SKM-1 treated with dmso at 0.1 percent for 144 hours (cell line): ENCODE measurements at regions not wholly inside any gene's neighbourhood (a gene's known extent, or its start where the extent isn't known, plus 50 kb on each side); places are given as distances from the start of the nearest gene placed in this dataset.

Experiments
- DNase-seq: peaks from one replicate; lab custom pipeline; 2025; ENCODE audit not compliant: unreplicated experiment; lab: John Stamatoyannopoulos, UW

DNA sequence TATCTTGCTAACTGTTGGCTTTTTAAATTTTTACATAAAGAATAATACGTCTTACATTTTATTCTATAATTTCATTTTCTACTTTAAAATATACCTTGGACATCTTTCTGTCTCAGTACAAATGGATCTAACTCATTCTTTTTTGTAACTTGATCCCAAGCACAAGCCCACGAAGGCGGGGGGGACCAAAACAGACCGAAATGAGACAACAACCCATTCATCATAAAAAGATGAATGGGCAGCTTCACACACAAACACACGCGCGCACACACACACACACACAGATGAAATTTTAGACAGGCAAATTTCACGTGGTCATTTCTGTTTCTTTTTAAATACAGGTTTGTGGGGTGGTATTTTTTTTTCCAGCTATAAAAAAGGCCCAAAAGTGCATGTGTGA lies 271.3 kb upstream of the TOPAZ1 start:
- no peak for DNase-seq

DNA sequence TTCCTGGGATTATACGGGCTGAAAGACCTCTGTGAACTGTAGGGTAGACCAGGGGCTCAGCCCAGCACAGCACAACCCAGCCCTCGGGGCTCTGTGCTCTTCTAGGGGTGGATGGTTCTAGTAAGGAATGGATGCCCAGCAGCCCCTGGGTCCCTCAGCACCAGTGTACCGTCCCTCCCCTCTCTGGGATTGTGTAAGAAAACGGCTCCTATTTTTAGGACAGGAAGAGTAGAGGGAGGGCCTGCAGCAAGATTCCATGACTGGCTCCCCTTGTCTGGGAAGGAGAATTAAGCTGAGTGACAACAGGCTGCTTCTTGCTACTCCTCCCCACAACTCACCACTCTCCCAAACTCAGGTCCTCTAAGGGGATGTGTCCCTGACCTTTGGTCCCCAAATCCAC lies 270.8 kb upstream of the TOPAZ1 start:
- no peak for DNase-seq

DNA sequence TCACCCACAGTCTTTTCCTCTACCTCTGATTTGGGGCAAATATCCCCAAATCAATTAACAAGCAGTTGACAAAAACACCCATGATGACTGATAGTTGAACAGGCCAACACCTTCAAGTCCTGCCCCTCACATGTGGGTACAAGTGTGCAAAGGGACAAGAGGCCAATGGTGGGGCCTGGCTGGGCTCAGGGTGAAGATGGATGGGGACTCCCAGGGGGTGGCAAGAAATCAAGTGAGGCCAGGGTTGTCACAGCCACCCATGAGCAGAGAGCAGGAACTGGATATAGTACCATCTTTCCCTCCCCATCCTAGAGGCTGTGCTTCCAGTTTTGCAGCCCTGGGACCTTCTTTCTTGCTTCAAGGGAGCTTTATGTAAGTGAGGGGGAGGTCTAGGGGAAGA lies 270.2 kb upstream of the TOPAZ1 start:
- no peak for DNase-seq

DNA sequence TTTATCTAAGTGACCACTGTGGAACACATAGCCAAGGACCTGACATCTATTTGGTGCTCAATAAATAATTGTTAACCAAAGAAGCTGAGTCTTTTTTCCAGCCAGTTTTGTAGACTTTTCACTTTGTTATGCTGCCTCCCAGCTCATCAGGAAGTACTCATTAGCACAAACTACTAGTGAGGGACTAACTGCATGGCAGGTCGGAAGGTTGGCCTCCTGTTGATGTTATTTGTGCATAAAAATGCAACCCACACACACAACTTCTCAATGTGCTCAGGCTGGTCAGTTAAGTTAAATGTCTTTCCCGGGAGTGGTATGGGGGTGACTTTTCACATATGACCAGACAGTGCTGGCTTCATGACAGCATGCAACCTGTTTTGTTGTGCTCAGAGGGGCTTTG lies 263.0 kb upstream of the TOPAZ1 start:
- DNase-seq: no peak

DNA sequence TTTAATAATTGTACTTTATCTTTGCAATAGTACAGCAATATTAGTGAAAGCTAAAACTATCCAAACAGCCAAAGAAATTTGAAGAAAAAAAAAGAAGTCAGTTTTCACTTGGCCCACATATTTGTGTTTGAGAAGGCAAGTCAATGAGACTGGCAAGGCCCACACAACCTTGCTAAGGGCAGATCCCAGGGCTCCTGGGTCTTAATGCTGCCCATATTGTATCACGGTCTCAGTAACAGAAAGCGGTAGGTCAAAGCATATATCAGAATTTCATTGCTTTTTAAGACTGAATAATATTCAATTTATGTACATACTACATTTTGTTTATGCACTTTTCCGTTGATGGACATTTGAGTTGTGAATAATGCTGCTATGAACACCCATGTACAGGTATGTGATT lies 262.0 kb upstream of the TOPAZ1 start:
- DNase-seq: no peak

DNA sequence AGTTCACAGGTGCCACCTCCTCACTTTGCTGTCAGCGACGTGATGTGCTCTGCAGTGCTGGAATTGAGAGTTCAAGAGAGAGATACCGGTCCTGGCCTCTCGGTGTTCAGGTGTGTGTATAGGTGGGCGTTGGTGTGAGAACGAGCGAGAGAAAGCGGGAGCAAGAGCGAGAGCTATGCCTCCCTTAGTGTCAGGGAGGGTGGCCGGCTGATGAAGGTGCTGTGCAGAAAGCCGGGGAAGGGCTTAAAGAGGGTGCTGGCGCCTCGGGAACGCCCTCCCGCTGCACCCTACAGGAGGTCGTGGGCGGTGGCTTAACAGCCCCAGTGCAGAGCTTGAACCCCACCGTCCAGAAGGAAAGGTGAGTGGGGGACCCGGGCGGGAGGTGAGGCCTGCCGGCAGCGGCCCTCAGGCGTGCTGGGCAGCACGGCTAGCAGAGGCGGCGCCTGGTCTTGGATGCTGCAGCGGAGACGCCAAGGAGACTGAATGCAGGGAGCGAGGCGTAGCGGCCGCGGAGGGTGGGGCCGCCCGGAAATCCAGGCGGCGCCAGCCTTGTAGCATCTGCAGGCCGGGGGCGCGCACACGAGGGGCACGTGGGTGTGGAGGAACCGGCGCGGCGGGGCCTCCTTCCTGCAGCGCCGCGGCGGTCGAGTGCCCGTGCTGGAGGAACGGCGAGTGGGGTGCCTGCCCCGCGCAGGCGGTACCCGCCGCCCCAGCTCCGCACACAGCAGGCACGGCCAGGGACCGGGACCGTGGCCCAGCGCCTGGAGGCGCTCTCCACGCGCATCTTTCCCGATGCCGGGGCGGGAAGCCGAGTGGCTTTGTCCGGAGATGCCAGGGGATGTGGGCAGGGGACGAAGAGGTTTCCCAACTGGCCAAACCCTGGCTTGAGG lies 246.8 kb upstream of the TOPAZ1 start:
- DNase-seq: no peak

DNA sequence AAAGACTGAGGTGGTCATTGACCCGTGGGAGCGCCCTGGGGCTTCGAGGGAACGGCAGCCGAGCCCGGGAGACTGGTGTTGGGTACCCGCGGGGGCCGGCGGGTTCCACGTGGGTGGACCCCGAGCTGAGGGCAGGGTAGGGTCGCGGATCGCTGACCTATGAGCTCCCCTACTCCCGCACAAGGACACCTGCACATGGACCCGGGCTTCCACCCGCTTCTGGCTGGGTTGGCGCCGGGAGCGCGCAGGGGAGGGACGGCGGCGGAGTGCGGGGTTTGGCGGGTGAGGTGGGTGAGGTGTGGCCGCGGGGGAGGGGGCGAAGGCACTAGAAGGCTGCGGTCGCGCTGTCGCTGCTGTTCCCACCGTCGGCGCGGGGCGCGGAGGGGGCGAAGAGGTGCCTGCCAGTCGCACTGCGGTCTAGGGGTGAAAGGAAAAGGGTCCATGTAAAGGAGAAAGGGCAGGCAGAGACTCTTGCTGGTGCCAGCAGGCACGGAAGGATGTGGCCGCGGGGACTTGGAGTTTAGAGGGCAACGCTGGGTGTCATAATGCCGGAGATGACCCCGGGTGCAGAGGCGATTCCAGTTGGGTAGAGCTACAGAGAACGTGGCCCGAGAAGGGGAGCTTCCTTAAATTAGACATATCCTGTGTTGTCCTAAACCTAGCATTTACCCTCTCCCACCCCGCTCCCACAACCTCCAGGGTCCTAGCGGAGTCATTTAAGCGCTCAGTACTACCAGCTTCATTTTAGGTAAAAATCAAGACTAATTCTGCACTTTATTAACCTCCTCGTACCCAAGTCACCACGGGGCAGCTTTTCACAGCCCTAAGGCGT lies 245.9 kb upstream of the TOPAZ1 start:
- DNase-seq: no peak

DNA sequence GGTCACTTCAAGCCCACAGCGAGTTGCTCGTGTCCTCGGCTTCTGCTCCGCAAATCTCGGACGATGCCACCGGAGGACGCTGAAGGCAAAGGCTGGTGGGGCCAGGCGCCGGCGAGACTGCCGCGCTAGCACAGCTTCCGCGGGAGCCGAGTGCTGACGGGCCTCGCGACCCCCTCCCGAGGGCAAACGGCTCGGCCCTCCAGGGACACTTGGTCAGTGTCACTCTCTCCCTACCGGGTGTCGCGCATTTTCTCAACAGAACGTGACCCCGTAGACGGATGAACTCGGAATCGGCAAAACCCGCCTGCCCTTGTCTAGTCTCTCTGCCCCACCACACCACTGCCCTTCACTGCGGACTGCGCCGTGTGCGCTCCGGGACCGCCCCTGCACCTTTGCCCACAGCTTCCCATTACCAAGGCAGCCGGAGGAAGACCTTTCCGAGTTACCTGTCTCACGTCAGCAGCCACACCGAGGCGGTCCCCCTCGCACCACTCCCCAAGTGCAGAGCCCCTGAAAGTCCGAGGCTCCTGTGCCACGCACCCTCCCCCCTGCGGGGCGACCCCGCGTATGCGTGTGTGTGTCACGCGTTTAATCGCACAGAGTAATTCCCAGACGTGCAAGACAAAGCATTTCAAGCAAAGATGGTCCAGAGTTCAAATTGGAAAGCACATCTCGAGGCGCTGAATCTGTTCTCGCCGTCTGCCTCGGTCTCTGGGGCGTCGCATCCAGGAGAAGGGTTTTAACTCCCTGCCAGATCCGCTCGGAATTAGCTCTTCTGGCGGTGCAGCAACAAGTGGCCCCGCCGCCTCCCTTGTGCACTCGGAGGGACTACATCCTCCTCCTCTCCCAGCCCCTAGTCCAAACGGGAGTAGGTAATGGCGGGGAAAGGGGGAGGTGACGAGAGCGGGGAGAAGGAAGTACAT lies 245.0 kb upstream of the TOPAZ1 start:
- no peak for DNase-seq

DNA sequence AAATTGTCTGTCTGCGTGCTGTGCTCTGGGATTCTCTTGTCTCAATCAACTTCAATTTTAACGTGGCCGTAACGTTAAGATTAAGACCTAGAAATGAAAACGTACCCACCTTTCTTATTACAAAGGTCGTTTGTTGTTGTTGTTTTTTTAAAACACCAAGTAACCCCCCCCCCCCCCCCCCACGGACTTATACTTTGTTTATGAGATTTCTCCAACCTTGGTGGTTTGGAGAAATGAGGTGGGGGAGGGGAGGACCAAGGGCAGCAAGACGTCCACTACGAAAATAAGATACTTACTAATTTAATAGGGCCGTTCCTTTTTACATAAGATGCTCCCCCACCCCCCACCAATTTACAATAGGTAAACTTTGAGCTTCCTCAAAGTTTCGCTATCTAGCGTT lies 244.4 kb upstream of the TOPAZ1 start:
- no peak for DNase-seq

DNA sequence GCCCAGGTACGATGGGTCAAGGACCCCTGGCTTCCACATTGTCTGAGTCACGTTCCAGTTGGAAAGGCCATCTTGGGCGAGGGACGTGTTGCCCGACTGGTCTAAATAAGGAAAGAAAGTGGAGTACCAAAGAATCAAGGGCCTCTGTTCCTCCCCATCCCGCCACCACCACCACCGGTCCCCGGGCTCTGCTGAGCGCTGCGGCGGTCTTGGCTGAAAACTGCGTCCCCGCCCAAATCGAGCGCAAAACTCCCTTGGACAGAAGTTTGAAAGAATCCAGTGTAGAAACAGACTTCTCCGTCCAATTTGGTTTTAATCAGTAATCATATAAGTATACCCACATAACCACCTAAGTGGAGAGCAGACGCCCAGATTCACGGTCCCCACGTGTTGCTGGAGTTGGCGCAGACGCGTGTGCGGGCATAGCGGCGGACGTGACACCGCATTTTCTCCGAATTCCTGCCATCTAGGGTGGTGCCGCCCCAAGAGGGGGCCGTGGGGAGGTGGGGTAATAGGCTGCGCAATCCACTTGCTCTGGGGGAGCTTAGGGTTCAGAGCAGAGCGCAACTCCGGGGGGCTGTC lies 243.8 kb upstream of the TOPAZ1 start:
- no peak for DNase-seq

DNA sequence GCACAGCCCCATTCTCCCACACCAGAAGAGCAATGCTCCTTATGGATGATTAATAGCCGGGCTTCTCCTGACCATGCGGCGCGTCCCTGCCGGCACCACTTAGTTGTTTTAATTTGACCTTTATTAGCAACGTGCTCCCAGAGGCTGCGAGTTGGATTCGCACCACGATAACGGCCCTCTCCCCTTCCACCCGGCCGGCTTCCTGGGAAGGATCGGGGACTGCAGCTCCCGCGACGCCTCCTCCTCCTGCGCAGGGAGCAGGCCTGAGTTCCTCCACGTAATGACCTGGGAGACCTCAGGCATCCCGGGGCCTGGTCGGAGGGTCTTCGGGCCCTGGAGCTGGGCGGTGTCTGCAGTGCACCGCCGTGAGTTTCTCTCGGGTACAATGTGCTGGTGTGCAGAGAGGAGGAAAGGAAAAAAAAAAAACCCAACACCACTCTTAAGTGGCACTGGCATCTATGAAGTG lies 243.3 kb upstream of the TOPAZ1 start:
- no peak for DNase-seq

DNA sequence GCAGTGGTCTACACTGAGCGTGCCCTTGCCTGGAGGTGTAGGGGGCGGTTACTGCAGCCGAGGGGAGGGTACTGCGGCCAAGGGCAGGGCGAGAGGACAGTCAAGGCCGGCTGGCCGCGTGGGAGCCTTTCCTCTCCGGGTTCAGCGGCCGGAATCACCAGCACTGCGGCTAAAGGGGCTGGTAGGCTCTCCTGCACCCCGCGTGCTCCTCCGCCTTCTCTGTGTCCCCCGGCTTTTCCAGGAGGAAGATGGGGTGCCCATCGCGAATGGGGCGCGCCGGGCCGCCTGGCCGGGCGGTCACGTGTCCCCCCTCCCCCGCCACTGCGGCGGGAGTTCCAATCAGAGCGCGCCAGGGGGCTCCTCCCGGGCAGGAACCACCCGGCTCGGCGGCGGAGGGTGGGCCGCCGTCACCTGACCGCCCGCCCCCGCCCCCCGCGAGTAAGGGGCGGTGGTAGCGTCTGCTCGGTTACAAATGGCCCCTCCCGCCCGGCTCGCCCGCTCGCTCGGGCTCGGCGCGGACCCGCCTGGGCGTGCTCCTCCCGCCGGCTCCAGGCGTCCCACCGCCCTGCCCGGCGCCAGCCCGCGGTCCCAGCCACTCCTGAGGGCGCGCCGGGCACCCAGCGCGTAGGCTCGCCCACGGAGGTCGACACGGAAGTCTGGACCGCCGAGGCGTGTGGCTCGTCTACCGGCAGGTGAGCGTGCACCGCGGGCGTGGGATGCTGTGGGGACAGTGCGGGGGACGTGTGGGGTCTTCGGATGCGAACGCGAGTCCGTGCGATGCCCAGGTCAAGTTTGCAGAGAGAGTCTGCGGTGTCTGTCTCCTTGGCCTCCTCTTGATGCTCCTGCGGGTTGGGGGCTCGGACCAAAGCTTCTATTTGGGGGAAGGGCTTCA lies 242.6 kb upstream of the TOPAZ1 start:
- DNase-seq: no peak

DNA sequence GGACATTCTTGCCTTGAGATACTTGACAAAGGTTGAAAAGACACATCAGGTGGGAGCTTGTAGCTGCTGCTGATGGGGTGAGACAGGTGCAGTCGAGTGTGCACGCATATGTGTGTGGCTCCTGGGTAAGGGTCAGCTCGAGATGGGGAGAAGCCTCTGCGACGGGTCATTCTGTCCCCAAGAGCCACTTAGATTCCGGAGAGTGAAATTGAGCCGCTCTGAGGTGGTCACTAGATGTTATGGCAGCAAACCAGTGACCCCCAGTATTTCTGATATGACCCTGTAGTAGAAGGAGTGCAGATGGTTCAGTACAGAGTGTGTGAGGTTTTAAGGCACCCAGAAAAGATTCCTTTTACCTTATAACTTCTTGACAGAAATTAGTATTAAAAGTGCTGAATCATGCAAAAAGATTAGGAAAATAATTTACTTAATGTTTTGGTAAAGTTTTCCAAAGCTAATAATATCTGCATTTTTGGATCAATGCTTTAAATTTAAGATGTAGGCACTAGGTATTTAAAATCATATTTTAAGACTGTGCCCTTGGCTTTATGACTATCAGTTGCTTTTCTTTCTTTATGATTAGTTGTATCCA lies 241.9 kb upstream of the TOPAZ1 start:
- DNase-seq: no peak

DNA sequence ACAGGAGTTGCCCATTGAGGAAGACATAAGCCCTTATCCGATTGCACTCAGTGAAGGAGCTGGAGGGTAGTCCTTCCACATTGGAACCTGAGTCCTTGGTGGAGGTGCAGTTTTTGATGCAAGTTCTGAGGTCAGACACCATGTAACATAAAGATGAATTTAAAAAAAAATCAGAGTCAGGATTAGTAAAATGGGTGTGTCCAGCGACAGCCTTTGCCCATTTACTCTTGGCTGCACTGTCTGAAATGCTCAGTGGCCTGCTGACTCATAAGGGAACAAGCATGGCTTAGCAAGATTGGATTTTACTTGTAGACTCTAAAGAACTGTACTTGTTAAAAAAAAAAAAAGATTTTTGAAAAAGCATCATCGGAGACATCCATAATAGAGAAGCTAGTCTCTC lies 241.1 kb upstream of the TOPAZ1 start:
- no peak for DNase-seq

DNA sequence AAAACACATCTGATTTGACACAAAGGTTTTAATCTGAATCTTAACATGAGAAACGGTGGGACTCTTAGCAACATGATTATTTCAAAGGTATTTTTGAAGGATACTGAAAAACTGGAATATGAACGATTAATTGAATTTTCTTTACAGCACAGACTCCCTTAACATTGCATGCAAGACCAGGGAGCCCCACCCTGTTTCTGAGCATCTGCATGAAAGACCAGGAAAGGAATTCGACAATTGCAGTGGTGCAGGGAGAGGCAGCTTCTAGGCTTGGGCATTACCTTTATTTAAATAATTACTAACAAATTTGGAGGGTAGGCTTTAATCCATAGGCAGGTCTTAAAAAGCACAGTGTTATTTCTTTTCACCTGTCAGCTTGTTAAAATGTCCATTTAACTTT lies 240.6 kb upstream of the TOPAZ1 start:
- no peak for DNase-seq

DNA sequence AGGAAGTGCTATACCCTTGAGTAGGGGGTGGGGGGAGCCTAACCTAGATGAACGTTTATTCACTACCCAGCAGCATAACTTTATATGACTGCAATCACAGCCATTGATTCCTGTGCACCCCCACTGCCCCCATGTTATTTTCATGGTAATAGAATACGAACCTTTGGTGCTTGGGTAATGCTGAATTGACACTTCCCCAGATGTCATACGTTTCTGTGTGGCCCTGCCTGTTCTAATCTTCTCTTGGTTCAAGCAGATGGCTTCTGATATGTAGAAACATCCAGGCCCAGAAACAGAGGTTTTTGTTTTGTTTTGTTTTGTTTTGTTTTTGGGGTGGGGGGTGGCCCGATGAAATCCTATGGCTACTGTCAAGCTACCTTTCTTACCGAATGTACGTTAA lies 237.9 kb upstream of the TOPAZ1 start:
- no peak for DNase-seq

DNA sequence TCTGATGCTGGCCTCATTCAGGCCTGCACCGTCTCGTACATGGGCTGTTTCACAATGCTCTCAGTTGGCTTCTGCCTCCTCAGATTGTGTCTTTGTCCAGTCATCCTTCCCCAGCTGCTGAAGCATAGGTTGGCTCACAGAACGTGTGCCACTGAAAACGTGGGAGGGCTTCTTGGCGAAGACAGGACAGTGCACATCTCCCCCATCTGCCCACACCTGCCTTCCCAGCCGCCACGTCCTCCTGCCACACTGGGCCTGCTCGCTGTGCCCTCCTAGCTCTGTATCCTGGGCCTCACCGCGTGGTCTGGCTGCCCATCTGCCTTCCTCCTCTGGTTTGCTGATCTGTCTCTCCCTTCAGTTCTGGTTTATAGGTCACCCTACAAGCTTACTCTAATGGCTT lies 230.0 kb upstream of the TOPAZ1 start:
- DNase-seq: no peak

DNA sequence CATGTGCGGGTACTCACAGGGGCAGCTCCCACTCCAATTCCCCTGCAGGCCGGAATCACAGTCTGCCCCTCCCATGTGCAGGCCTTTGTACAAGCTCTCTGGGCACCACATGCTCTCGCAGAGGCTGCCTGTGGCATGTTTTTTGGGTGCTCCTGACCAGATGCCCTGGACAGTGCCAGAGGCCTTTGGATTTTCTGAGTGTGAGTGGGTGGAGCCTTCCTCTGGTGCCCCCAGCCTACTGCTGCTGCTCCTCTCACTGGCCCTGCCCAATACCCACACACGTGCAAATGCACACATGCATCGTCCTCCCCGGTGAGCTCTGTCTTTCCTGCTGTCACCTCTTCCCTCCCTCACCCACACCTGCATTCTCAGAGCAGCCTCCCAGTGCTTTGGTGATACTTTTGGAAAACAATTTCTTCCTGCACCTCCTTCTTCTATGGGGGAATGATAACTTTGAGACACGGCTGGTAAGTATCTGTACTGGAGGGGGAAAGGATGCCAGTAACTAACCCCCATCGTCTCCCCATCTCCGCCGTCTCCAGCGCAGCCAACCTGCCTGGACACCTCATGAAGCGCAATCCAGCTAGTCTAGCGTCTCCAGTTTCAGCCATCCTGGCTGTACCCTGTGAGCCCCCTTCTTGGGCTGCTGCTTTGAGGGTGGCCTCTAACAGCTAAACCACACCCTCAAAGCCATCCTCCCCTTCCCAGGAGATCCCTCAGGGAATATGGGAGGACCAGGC lies 229.4 kb upstream of the TOPAZ1 start:
- DNase-seq: no peak

DNA sequence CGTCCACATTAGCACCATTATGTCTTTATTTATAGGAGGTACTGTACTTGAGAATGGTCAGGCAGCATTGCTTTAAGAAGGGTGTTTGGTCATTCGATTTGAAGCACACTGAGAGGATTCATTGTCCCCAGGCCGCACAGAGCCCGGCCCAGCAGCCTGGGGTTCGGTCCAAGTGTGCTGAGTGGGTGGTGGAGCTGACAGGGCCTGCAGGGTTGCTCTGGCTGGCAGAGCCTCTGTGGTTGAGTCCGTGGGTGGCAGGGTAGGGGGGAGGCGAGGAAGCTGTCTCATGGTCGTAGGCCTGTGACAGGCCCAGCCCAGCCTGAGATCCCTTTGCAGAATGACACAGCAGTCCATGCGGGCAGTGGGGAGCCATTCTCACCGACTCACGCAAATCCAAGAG lies 227.7 kb upstream of the TOPAZ1 start:
- no peak for DNase-seq
